Tibial nerve (tissue), 4 donors: ENCODE measurements at regions not wholly inside any gene's neighbourhood (a gene's known extent, or its start where the extent isn't known, plus 50 kb on each side); places are given as distances from the start of the nearest gene placed in this dataset.

Source experiments
- EP300 ChIP-seq, 2 donors: sonication (generic); formaldehyde crosslinking; IDR thresholded peaks; one replicate each; pipeline ENCODE4 v1.6.1; 2017; ENCODE audit warnings: antibody characterized with exemption in 2 of 2, mild to moderate bottlenecking in 1 of 2
- POLR2A ChIP-seq, 2 donors: fragments of 450-650 bp; IDR thresholded peaks; one replicate each; pipeline ENCODE4 v1.6.1; 2017; ENCODE audit warnings: antibody characterized with exemption in 2 of 2, mild to moderate bottlenecking in 2 of 2, moderate library complexity in 2 of 2
- TF ChIP-seq, protein P1 (sequence below), 5 experiments: fragments of 200-600 bp in 3 of 5; fragments of 450-650 bp in 2 of 5; sonication (generic) in 3 of 5; IDR thresholded peaks; one replicate each; pipeline ENCODE4 v1.5.1; 2016 to 2019; ENCODE audit warnings: antibody characterized with exemption in 5 of 5, mild to moderate bottlenecking in 3 of 5, moderate library complexity in 2 of 5

DNA sequence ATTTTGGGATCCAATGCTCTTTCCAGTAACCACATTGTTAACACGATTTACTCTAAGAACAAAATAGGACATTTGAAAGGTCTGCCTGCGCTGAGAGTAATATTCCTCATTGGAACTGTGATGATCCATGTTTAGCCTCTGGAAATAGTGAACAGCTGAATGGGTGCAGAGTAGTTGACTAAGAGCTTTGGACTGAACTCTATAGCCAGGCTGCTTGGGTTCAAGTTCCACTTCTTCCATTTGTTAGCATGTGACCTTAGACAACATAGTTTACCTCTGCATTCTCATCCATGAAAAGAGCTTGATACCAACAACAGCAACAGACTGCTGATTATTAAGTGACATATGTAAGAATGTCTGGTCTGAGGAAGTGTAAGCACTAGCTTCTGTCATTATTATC is 128.3 kb upstream of the MMADHC start:
- TF ChIP-seq, protein P1, sequence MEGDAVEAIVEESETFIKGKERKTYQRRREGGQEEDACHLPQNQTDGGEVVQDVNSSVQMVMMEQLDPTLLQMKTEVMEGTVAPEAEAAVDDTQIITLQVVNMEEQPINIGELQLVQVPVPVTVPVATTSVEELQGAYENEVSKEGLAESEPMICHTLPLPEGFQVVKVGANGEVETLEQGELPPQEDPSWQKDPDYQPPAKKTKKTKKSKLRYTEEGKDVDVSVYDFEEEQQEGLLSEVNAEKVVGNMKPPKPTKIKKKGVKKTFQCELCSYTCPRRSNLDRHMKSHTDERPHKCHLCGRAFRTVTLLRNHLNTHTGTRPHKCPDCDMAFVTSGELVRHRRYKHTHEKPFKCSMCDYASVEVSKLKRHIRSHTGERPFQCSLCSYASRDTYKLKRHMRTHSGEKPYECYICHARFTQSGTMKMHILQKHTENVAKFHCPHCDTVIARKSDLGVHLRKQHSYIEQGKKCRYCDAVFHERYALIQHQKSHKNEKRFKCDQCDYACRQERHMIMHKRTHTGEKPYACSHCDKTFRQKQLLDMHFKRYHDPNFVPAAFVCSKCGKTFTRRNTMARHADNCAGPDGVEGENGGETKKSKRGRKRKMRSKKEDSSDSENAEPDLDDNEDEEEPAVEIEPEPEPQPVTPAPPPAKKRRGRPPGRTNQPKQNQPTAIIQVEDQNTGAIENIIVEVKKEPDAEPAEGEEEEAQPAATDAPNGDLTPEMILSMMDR (IDR thresholded peaks at IDR 0.05) = no peak
- TF ChIP-seq EP300 (IDR thresholded peaks at IDR 0.05) (no peak), POLR2A (IDR thresholded peaks at IDR 0.05) (no peak)
